HG02970 (cell line): ENCODE measurements at regions not wholly inside any gene's neighbourhood (a gene's known extent, or its start where the extent isn't known, plus 50 kb on each side); places are given as distances from the start of the nearest gene placed in this dataset.

Experiments used
- ATAC-seq: cut with Tn5 transposase; IDR thresholded peaks from one replicate; pipeline ENCODE4 v1.9.1; 2021; ENCODE audit warnings: mild to moderate bottlenecking, moderate library complexity, moderate number of reproducible peaks; ENCODE audit not compliant: unreplicated experiment, low FRiP score

DNA sequence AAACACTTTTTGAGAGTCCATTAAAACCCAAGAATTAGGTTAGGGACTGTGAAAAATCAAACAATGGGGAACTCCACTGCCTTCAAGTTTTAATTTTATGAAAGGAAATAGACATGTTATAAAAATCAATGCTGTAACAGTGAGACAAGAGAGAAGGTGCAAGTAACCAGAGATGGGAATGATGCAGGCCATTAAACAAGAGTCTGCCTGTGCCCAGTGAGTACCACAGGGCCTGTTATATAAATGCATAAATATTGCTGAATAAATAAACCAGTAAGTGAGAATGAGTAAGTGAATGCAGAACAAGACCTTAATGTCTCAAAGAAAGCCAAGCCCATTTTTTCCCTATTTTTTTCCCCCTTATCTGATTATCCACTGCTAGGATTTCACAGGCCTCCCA lies 53.3 kb upstream of the BMP2K start:
- no peak for ATAC-seq
